ENCODE measurements at regions not wholly inside any gene's neighbourhood (a gene's known extent, or its start where the extent isn't known, plus 50 kb on each side); places are given as distances from the start of the nearest gene placed in this dataset.

DNA sequence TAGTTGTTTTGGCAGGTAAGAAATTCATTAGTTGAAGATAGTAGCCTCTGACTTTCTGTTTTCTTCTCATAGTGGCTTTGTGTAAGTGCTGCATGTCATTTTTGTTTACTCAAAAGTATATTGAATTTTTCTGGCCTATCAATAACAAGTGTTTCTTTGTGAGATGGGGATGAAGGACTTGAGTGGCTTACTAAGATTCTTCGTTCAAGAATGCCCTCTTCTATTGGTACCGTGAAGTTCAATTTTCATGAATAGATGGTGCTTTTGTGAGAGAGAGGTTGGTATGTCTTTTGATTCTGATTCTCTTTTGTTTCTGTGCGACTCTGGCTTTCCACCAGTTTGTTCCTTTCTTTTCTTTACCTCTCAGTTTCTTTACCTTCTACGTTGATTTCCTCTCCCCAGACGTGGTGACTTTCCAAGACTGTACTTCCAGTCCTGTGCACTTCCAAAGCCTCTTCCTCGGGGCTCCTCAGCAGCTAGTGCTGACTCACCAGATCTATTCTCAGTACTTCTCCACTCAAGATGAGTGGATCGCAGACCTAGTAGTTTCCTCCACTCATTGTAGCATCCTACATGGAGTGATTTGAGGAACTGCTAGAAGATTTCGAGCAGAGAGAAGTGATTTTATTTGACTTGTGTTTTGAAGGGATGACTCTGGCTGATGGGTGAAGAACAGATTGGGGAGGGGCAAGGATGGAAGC, 82.0 kb upstream of the EPHB3 start:
- Mint-ChIP-seq H3K27ac (no peak overlapping the region), H3K36me3 (ENCODE audit: low read depth) (no peaks in the 10 kb centered on the region), H3K27me3 (ENCODE audit: low read depth) (peaks cover 17% of the 10 kb centered on the region), H3K4me1 (no peaks in the 10 kb centered on the region), H3K9me3 (peaks cover 3% of the 10 kb centered on the region), H3K4me3 (no peak overlapping the region)
- TF ChIP-seq, protein P1, sequence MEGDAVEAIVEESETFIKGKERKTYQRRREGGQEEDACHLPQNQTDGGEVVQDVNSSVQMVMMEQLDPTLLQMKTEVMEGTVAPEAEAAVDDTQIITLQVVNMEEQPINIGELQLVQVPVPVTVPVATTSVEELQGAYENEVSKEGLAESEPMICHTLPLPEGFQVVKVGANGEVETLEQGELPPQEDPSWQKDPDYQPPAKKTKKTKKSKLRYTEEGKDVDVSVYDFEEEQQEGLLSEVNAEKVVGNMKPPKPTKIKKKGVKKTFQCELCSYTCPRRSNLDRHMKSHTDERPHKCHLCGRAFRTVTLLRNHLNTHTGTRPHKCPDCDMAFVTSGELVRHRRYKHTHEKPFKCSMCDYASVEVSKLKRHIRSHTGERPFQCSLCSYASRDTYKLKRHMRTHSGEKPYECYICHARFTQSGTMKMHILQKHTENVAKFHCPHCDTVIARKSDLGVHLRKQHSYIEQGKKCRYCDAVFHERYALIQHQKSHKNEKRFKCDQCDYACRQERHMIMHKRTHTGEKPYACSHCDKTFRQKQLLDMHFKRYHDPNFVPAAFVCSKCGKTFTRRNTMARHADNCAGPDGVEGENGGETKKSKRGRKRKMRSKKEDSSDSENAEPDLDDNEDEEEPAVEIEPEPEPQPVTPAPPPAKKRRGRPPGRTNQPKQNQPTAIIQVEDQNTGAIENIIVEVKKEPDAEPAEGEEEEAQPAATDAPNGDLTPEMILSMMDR (IDR thresholded peaks at IDR 0.05; ENCODE audit: unreplicated experiment in 3 of 3): no peak

GRCh38 chr3:184480831-184481230, 80.8 kb upstream of the EPHB3 start:
- no peak overlapping the region for H3K4me3 Mint-ChIP-seq
- TF ChIP-seq, protein P1 (IDR thresholded peaks at IDR 0.05; ENCODE audit: unreplicated experiment in 3 of 3): no peak
- H3K4me1 Mint-ChIP-seq: no peaks in the 10 kb centered on the region
- H3K27ac Mint-ChIP-seq: no peak overlapping the region
- peaks cover 9% of the 10 kb centered on the region for H3K27me3 Mint-ChIP-seq (ENCODE audit: low read depth)
- peaks cover 3% of the 10 kb centered on the region for H3K9me3 Mint-ChIP-seq
- no peaks in the 10 kb centered on the region for H3K36me3 Mint-ChIP-seq (ENCODE audit: low read depth)

GRCh38 chr3:184481984-184482671, 79.5 kb upstream of the EPHB3 start:
- Mint-ChIP-seq H3K9me3 (no peaks in the 10 kb centered on the region), H3K4me1 (no peaks in the 10 kb centered on the region), H3K36me3 (ENCODE audit: low read depth) (no peaks in the 10 kb centered on the region), H3K27ac (no peak overlapping the region), H3K4me3 (no peak overlapping the region), H3K27me3 (ENCODE audit: low read depth) (peaks cover 8% of the 10 kb centered on the region)
- TF ChIP-seq, protein P1 (IDR thresholded peaks at IDR 0.05; ENCODE audit: unreplicated experiment in 3 of 3): no peak

- H3K4me3 Mint-ChIP-seq: no peak overlapping the region
- H3K27me3 Mint-ChIP-seq (ENCODE audit: low read depth): peaks cover 34% of the 10 kb centered on the region
- H3K36me3 Mint-ChIP-seq (ENCODE audit: low read depth): no peaks in the 10 kb centered on the region
- H3K4me1 Mint-ChIP-seq: no peaks in the 10 kb centered on the region
- no peaks in the 10 kb centered on the region for H3K9me3 Mint-ChIP-seq
- H3K27ac Mint-ChIP-seq: no peak overlapping the region
- TF ChIP-seq, protein P1 (IDR thresholded peaks at IDR 0.05; ENCODE audit: unreplicated experiment in 3 of 3): no peak
Measured at GRCh38 chr3:184485241-184485640, 76.3 kb upstream of the EPHB3 start.

GRCh38 chr3:184485906-184486305, 75.7 kb upstream of the EPHB3 start:
- no peak overlapping the region for H3K27ac Mint-ChIP-seq
- no peaks in the 10 kb centered on the region for H3K4me1 Mint-ChIP-seq
- no peak overlapping the region for H3K4me3 Mint-ChIP-seq
- H3K36me3 Mint-ChIP-seq (ENCODE audit: low read depth): no peaks in the 10 kb centered on the region
- TF ChIP-seq, protein P1 (IDR thresholded peaks at IDR 0.05; ENCODE audit: unreplicated experiment in 3 of 3): no peak
- H3K9me3 Mint-ChIP-seq: no peaks in the 10 kb centered on the region
- peaks cover 36% of the 10 kb centered on the region for H3K27me3 Mint-ChIP-seq (ENCODE audit: low read depth)

- Mint-ChIP-seq H3K36me3 (ENCODE audit: low read depth) (no peaks in the 10 kb centered on the region), H3K4me1 (no peaks in the 10 kb centered on the region), H3K4me3 (no peak overlapping the region), H3K9me3 (no peaks in the 10 kb centered on the region), H3K27me3 (ENCODE audit: low read depth) (peaks cover 43% of the 10 kb centered on the region), H3K27ac (no peak overlapping the region)
- TF ChIP-seq, protein P1 (IDR thresholded peaks at IDR 0.05; ENCODE audit: unreplicated experiment in 3 of 3): no peak
Measured at GRCh38 chr3:184486614-184487013, 75.0 kb upstream of the EPHB3 start.
